Cardiac fibroblast (primary cell): ENCODE measurements at regions not wholly inside any gene's neighbourhood (a gene's known extent, or its start where the extent isn't known, plus 50 kb on each side); places are given as distances from the start of the nearest gene placed in this dataset.

Experiments used
- DNase-seq, 2 donors: peaks; one replicate each; pipeline versions ENCODE4 v3.0.0 to v3.0.0-alpha.2; 2010; ENCODE audit warnings: low read depth in 2 of 2
- H3K4me3 ChIP-seq, 2 donors: replicated peaks in 1 of 2; 1 replicate in 1 of 2; 2 replicates in 1 of 2; pipeline ENCODE4 v1.5.1; 2011; ENCODE audit warnings: low read depth in 2 of 2, low read length in 2 of 2, mild to moderate bottlenecking in 2 of 2, moderate library complexity in 1 of 2
- CTCF ChIP-seq: IDR thresholded peaks from one replicate; pipeline ENCODE4 v1.5.1; 2011; ENCODE audit warnings: low read depth, mild to moderate bottlenecking, low read length, inconsistent platforms

- no peak overlapping the region for H3K4me3 ChIP-seq
- TF ChIP-seq CTCF: no peak
- DNase-seq: no peak
These were observed 61.8 kb upstream of the ATF7IP start for GRCh38 chr12:14303661-14304155.

- no peak for TF ChIP-seq CTCF
- no peak overlapping the region for H3K4me3 ChIP-seq
- no peak for DNase-seq
These were observed 58.5 kb upstream of the ATF7IP start for GRCh38 chr12:14307004-14307403.

- no peak for DNase-seq
These were observed 57.0 kb upstream of the ATF7IP start for GRCh38 chr12:14308516-14308915.

GRCh38 chr12:14310866-14311265 lies 54.6 kb upstream of the ATF7IP start:
- H3K4me3 ChIP-seq: no peak overlapping the region
- DNase-seq: no peak
- no peak for TF ChIP-seq CTCF

More at GRCh38 chr12:14308516-14308915, 57.0 kb upstream of the ATF7IP start:
- no peak for TF ChIP-seq CTCF
- no peak overlapping the region for H3K4me3 ChIP-seq

- DNase-seq: no peak
- TF ChIP-seq CTCF: no peak
- H3K4me3 ChIP-seq: no peak overlapping the region
These were observed 51.9 kb upstream of the ATF7IP start for GRCh38 chr12:14313379-14314138.

GRCh38 chr12:14314801-14315200 lies 50.7 kb upstream of the ATF7IP start:
- no peak for TF ChIP-seq CTCF
- H3K4me3 ChIP-seq: no peak overlapping the region
- DNase-seq: no peak
